ENCODE measurements at regions not wholly inside any gene's neighbourhood (a gene's known extent, or its start where the extent isn't known, plus 50 kb on each side); places are given as distances from the start of the nearest gene placed in this dataset.
"Not testable (repeated sequence)": the region's sequence is repeated elsewhere in the genome, so short reads cannot be mapped to it uniquely, and the experiment has no call there.

DNA sequence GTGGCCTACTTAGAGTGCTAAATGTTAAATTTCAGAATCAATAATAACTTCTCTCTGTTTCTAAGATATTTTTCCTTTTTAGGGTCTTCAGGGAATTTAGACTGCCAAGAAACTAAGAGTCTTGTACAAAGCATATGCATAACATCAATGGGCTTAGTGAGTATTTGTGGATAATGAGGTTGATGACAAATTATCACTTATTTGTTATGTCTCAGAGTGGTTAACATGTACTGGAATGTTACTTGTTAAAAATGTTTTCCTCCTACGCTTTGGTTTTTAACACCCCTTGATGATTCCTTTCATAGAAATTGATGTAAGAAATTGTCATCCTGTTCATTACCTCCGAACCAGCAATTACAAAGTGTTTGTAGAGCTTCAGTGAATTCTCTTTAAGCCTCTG, 144.3 kb downstream of the MRPS30 start:
- TF ChIP-seq, protein P1, sequence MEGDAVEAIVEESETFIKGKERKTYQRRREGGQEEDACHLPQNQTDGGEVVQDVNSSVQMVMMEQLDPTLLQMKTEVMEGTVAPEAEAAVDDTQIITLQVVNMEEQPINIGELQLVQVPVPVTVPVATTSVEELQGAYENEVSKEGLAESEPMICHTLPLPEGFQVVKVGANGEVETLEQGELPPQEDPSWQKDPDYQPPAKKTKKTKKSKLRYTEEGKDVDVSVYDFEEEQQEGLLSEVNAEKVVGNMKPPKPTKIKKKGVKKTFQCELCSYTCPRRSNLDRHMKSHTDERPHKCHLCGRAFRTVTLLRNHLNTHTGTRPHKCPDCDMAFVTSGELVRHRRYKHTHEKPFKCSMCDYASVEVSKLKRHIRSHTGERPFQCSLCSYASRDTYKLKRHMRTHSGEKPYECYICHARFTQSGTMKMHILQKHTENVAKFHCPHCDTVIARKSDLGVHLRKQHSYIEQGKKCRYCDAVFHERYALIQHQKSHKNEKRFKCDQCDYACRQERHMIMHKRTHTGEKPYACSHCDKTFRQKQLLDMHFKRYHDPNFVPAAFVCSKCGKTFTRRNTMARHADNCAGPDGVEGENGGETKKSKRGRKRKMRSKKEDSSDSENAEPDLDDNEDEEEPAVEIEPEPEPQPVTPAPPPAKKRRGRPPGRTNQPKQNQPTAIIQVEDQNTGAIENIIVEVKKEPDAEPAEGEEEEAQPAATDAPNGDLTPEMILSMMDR (conservative IDR thresholded peaks at IDR 0.05; ENCODE audit: low read depth, low read length), result no peak
- no peak overlapping the region for H3K4me3 ChIP-seq (ENCODE audit: low read depth, low read length)
- no peak for DNase-seq (ENCODE audit: low read depth)

DNA sequence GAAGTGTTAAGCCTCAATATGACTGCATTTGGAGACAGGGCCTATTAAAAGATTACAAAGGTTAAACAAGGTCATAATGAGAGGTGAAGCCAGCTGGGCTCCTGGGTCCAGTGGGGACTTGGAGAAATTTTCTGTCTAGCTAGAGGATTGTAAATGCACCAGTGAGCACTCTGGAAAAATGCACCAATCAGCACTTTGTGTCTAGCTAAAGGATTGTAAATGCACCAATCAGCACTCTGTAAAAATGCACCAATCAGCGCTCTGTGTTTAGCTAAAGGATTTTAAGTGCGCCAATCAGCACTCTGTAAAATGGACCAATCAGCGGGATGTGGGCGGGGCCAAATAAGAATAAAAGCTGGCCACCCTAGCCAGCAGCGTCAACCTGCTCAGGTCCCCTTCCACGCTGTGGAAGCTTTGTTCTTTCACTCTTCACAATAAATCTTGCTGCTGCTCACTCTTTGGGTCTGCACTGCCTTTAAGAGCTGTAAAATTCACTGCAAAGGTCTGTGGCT, 150.3 kb downstream of the MRPS30 start:
- not testable (repeated sequence) for DNase-seq (ENCODE audit: low read depth); H3K4me3 ChIP-seq (ENCODE audit: low read depth, low read length)

DNA sequence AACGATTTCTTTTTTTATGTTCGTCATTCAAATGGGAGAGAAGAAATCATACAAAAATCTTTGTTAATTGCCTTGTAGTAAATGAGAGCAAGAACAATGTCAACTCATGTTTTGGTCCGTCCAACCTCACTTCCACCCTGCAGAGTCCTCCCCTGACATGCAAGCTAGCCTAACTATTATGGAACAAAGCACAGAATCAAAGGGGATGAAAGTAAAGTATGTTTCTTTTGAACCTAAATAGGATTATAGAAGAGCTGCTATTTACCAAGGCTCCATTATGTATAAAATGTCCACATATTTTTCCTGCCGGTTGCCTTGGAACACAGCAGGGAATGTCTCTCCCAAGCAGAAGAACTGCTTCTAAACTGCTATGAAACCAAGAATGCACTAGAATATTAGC, 161.1 kb downstream of the MRPS30 start:
- no peak overlapping the region for H3K4me3 ChIP-seq (ENCODE audit: low read depth, low read length)
- TF ChIP-seq, protein P1 (conservative IDR thresholded peaks at IDR 0.05; ENCODE audit: low read depth, low read length), result no peak
- DNase-seq (ENCODE audit: low read depth), result no peak

DNA sequence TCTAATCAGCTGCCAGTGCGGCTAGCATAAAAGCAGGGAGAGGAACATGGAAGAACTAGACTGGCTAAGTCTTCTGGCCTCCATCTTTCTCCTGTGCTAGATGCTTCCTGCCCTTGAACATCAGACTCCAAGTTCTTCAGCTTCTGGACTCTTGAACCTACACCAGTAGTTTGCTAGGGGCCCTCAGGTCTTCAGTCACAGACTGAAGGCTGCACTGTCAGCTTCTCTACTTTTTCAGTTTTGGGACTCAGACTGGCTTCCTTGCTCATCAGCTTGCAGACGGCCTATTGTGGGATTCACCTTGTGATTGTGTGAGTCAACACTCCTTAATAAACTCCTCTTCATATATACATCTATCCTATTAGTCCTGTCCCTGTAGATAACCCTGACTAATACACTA, 162.2 kb downstream of the MRPS30 start:
- DNase-seq (ENCODE audit: low read depth); H3K4me3 ChIP-seq (ENCODE audit: low read depth, low read length): not testable (repeated sequence)

DNA sequence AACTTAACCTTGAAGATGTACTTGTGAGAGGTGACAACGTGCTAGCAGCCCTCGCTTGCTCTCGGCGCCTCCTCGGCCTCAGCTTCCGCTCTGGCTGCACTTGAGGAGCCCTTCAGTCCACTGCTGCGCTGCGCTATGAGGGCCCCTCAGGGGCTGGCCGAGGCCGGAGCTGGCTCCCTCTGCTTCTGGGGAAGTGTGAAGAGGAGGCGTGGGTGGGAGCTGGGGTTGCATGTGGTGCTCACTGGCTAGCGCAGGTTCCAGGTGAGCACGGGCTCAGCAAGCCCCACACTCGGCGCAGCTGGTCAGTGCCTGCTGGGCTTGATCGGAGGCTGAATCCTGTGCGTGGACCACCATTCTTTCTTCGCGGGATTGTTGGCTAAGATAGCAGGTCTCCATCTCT, 166.1 kb downstream of the MRPS30 start:
- no peak overlapping the region for H3K4me3 ChIP-seq (ENCODE audit: low read depth, low read length)
- DNase-seq (ENCODE audit: low read depth), result no peak
- TF ChIP-seq, protein P1 (conservative IDR thresholded peaks at IDR 0.05; ENCODE audit: low read depth, low read length), result no peak

DNA sequence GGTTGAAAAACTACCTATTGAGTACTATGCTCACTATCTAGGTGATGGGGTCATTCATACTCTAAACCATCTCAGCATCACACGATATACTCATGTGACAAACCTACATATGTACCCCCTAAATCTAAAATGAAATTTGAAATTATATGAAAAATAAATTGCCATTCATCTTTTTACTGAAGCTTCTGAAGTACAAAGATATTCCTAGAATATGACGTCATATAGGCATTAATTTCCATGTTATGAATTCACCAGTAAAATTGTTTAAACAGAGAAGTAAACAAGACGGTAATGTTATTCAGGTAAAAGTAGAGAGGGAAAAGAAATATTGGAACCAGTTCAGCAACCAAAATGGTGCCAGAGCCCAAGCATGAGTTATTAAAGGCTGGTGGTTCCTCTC, 173.0 kb downstream of the MRPS30 start:
- TF ChIP-seq, protein P1 (conservative IDR thresholded peaks at IDR 0.05; ENCODE audit: low read depth, low read length), result no peak

DNA sequence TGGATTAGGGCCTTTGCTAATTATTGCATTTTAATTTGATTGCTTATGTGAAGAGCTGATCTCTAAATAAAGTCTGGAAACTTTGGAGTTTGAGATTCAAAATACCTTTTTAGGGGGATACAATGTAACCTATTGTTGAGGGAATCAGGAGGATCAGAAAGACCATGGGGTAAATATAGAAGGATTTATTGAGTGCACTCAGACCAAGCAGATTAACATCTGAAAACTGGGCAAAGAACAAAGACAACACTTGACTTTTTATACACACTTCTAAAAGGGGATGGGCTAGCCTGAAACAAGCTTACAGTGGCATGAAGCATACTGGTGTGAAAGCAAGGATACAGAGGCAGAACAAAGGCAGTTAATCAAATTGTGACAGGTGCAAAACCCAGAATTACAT, 174.3 kb downstream of the MRPS30 start:
- H3K4me3 ChIP-seq (ENCODE audit: low read depth, low read length), result no peak overlapping the region
- TF ChIP-seq, protein P1 (conservative IDR thresholded peaks at IDR 0.05; ENCODE audit: low read depth, low read length), result no peak
- DNase-seq (ENCODE audit: low read depth), result no peak

More for the DNA sequence above, 173.0 kb downstream of the MRPS30 start:
- no peak for DNase-seq (ENCODE audit: low read depth)
- no peak overlapping the region for H3K4me3 ChIP-seq (ENCODE audit: low read depth, low read length)

DNA sequence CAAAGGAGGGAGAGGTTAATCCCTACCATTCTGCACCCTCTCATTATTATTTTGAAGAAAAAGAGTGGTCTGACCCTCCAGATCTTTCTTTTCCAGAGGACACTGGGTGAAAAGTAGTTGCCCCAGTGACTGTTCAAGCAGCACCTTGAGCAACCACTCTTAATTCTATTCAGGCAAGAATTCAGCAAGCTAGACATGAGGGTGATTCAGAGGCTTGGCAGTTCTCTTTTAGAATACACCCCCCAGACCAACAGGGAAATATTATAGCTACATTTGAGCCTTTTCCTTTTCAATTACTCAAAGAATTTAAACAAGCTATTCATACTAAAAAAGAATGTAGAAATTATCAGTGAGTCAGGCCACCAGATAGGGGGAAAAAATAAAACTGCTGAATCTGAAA, 178.3 kb downstream of the MRPS30 start:
- TF ChIP-seq, protein P1 (conservative IDR thresholded peaks at IDR 0.05; ENCODE audit: low read depth, low read length), result no peak
- DNase-seq (ENCODE audit: low read depth), result no peak
- no peak overlapping the region for H3K4me3 ChIP-seq (ENCODE audit: low read depth, low read length)

Data from epithelial cell of proximal tubule (primary cell).